CD14-positive monocyte (primary cell): ENCODE measurements at regions not wholly inside any gene's neighbourhood (a gene's known extent, or its start where the extent isn't known, plus 50 kb on each side); places are given as distances from the start of the nearest gene placed in this dataset.
"Not testable (repeated sequence)": the region's sequence is repeated elsewhere in the genome, so short reads cannot be mapped to it uniquely, and the experiment has no call there.

Experiments used
- DNase-seq, 3 donors: peaks; one replicate each; pipeline ENCODE4 v3.0.0-alpha.2; 2011 to 2022
- H2AFZ ChIP-seq: 2 replicates; pipeline ENCODE4 v1.6.0; 2012; ENCODE audit warnings: mild to moderate bottlenecking, low read depth, low read length, inconsistent platforms; ENCODE audit not compliant: insufficient read depth, poor library complexity, severe bottlenecking
- H3K27ac ChIP-seq, 2 donors: 1 replicate in 1 of 2; 2 replicates in 1 of 2; pipeline ENCODE4 v1.5.1; 2012 to 2013; ENCODE audit warnings: low read length in 2 of 2, control low read depth in 1 of 2, inconsistent platforms in 1 of 2, low read depth in 1 of 2, mild to moderate bottlenecking in 1 of 2
- H3K27me3 ChIP-seq, 2 donors: one replicate each; pipeline versions ENCODE4 v1.6.0 to v1.6.1; 2011 to 2013; ENCODE audit warnings: low read length in 2 of 2; ENCODE audit not compliant: control insufficient read depth in 2 of 2, insufficient read depth in 2 of 2
- H3K36me3 ChIP-seq, 2 donors: replicated peaks in 1 of 2; 1 replicate in 1 of 2; 2 replicates in 1 of 2; pipeline versions ENCODE4 v1.5.1 to v1.6.1; 2012 to 2013; ENCODE audit warnings: low read length in 2 of 2, control low read depth in 1 of 2, inconsistent platforms in 1 of 2, mild to moderate bottlenecking in 1 of 2; ENCODE audit not compliant: insufficient read depth in 2 of 2, control insufficient read depth in 1 of 2
- H3K4me1 ChIP-seq, 2 donors: 1 replicate in 1 of 2; 2 replicates in 1 of 2; pipeline versions ENCODE4 v1.5.1 to v1.6.1; 2012 to 2013; ENCODE audit warnings: low read length in 2 of 2, control low read depth in 1 of 2, inconsistent platforms in 1 of 2, mild to moderate bottlenecking in 1 of 2, moderate library complexity in 1 of 2; ENCODE audit not compliant: insufficient read depth in 2 of 2, control insufficient read depth in 1 of 2
- H3K4me2 ChIP-seq: replicated peaks from 2 replicates; pipeline ENCODE3; 2012; ENCODE audit warnings: low read length, moderate library complexity, mild to moderate bottlenecking; ENCODE audit not compliant: poor library complexity, severe bottlenecking; ENCODE audit errors: extremely low read depth
- H3K4me3 ChIP-seq, 3 experiments: fragments of 200-600 bp in 1 of 3; sonication (generic) in 1 of 3; replicated peaks in 1 of 3; 1 replicate in 2 of 3; 2 replicates in 1 of 3; pipeline ENCODE4 v1.5.1; 2011 to 2013; ENCODE audit warnings: low read length in 3 of 3, mild to moderate bottlenecking in 3 of 3, control low read depth in 2 of 3, low read depth in 2 of 3, inconsistent platforms in 1 of 3, moderate library complexity in 1 of 3
- H3K79me2 ChIP-seq: 2 replicates; pipeline ENCODE4 v1.6.0; 2012; ENCODE audit warnings: mild to moderate bottlenecking, control low read depth, inconsistent platforms, low read length, moderate library complexity; ENCODE audit not compliant: insufficient read depth
- H3K9ac ChIP-seq: 2 replicates; pipeline ENCODE4 v1.6.0; 2017; ENCODE audit warnings: low read length, mild to moderate bottlenecking; ENCODE audit not compliant: insufficient read depth, poor library complexity, severe bottlenecking
- H3K9me3 ChIP-seq, 2 donors: replicated peaks in 1 of 2; 1 replicate in 1 of 2; 2 replicates in 1 of 2; pipeline versions ENCODE4 v1.5.1 to v1.6.1; 2012 to 2013; ENCODE audit warnings: low read length in 2 of 2, control low read depth in 1 of 2; ENCODE audit not compliant: control insufficient read depth in 1 of 2, insufficient read depth in 1 of 2
- H4K20me1 ChIP-seq: 2 replicates; pipeline ENCODE4 v1.6.0; 2012; ENCODE audit warnings: mild to moderate bottlenecking, low read length, control low read depth, moderate library complexity; ENCODE audit not compliant: insufficient read depth
- H3K27ac Mint-ChIP-seq, 7 donors: one replicate each; pipeline ENCODE4 v1.8.0; 2020; ENCODE audit warnings: mild to moderate bottlenecking in 7 of 7, mixed read lengths in 7 of 7, moderate library complexity in 6 of 7, inconsistent platforms in 2 of 7
- H3K27me3 Mint-ChIP-seq, 3 donors: one replicate each; pipeline ENCODE4 v1.8.0; 2021 to 2022; ENCODE audit warnings: low read depth in 3 of 3, mild to moderate bottlenecking in 3 of 3, mixed read lengths in 3 of 3, moderate library complexity in 3 of 3, inconsistent platforms in 1 of 3
- H3K36me3 Mint-ChIP-seq, 2 donors: one replicate each; pipeline ENCODE4 v1.8.0; 2020; ENCODE audit warnings: mixed read lengths in 2 of 2, inconsistent platforms in 1 of 2, mild to moderate bottlenecking in 1 of 2
- H3K4me1 Mint-ChIP-seq: one replicate; pipeline ENCODE4 v1.8.0; 2020; ENCODE audit warnings: mild to moderate bottlenecking, mixed read lengths
- H3K4me3 Mint-ChIP-seq, 2 donors: one replicate each; pipeline ENCODE4 v1.8.0; 2020; ENCODE audit warnings: mild to moderate bottlenecking in 2 of 2, mixed read lengths in 2 of 2, moderate library complexity in 1 of 2
- H3K9me3 Mint-ChIP-seq, 7 donors: one replicate each; pipeline ENCODE4 v1.8.0; 2020 to 2022; ENCODE audit warnings: mixed read lengths in 7 of 7, mild to moderate bottlenecking in 6 of 7, moderate library complexity in 6 of 7, inconsistent platforms in 2 of 7
- CTCF ChIP-seq: fragments of 200-600 bp; IDR thresholded peaks from one replicate; pipeline ENCODE4 v1.8.0; 2022; ENCODE audit warnings: antibody characterized with exemption, mild to moderate bottlenecking
- WGBS: methylation state at CpG from one replicate; pipeline ENCODE4 v1.1.5; 2013; ENCODE audit warnings: missing lambda C conversion rate; ENCODE audit not compliant: insufficient coverage; 5-methylcytosine and 5-hydroxymethylcytosine counted together
- intact Hi-C, 2 donors: fragments of 100-400 bp; cut with micrococcal nuclease; formaldehyde crosslinking; loops; one replicate each; pipeline versions ENCODE4 v1.15.0 to v1.15.1; 2023

- Histone ChIP-seq H3K9me3 (peaks cover 0 to 7% of the 10 kb centered on the region in 2 donors), H3K9ac (no peak overlapping the region), H3K36me3 (no peaks in the 10 kb centered on the region), H2AFZ (peak overlapping the region; percentile 18), H4K20me1 (no peaks in the 10 kb centered on the region), H3K4me1 (peaks cover 44 to 59% of the 10 kb centered on the region in 2 donors), H3K27ac (peak overlapping the region in 1 of 2 donors; percentile 34), H3K4me2 (no peak overlapping the region), H3K79me2 (no peaks in the 10 kb centered on the region), H3K4me3 (no peak overlapping the region), H3K27me3 (no peaks in the 10 kb centered on the region)
- H3K4me3 Mint-ChIP-seq, result no peak overlapping the region
- intact Hi-C loops, result loop anchor here in 1 of 2 donors (1.0 kb wide), 1 partner anchor 39 kb away; no protein-coding TSS in a partner anchor
- peak overlapping the region in 5 of 7 donors; percentile 41 to 91 (median 84) for H3K27ac Mint-ChIP-seq
- peaks cover 7 to 12% of the 10 kb centered on the region in 2 donors for H3K36me3 Mint-ChIP-seq
- no peak for DNase-seq
- H3K27me3 Mint-ChIP-seq, result peaks cover 0 to 3% (median 0%) of the 10 kb centered on the region in 3 donors
- WGBS, result no CpG with 5 or more reads among the region's 2 CpGs
- H3K4me1 Mint-ChIP-seq, result peaks cover 54% of the 10 kb centered on the region
- peaks cover 6 to 11% (median 8%) of the 10 kb centered on the region in 7 donors for H3K9me3 Mint-ChIP-seq
- TF ChIP-seq CTCF, result no peak
These were observed 72.8 kb upstream of the RALGAPA2 start for GRCh38 chr20:20785226-20785625.

- peaks cover 52 to 67% of the 10 kb centered on the region in 2 donors for H3K4me1 ChIP-seq
- not testable (repeated sequence) for H3K9me3 ChIP-seq, H3K9ac ChIP-seq, H3K27ac Mint-ChIP-seq, H3K79me2 ChIP-seq, H4K20me1 ChIP-seq, H3K27ac ChIP-seq, H3K36me3 ChIP-seq, H3K4me2 ChIP-seq, H3K4me3 Mint-ChIP-seq, DNase-seq, H2AFZ ChIP-seq, H3K27me3 ChIP-seq, H3K27me3 Mint-ChIP-seq, H3K4me3 ChIP-seq
- Mint-ChIP-seq H3K9me3 (peaks cover 5 to 11% (median 8%) of the 10 kb centered on the region in 7 donors), H3K36me3 (peaks cover 7 to 12% of the 10 kb centered on the region in 2 donors), H3K4me1 (peaks cover 59% of the 10 kb centered on the region)
- WGBS, result no CpG with 5 or more reads among the region's 4 CpGs
- intact Hi-C loops, result loop anchor here (5.0 kb wide), 2 partner anchors 47 to 52 kb away; no protein-coding TSS in a partner anchor
These were observed 72.0 kb upstream of the RALGAPA2 start for GRCh38 chr20:20784450-20784849.
